ENCODE measurements at regions not wholly inside any gene's neighbourhood (a gene's known extent, or its start where the extent isn't known, plus 50 kb on each side); places are given as distances from the start of the nearest gene placed in this dataset.

- Histone ChIP-seq H3K27me3 (replicated peaks in 1 of 4; ENCODE audit: control extremely low read depth in 1 of 4, control insufficient read depth in 3 of 4, insufficient read depth in 4 of 4, low read length in 3 of 4) (no peaks in the 10 kb centered on the region), H3K36me3 (replicated peaks in 1 of 2; ENCODE audit: control extremely low read depth in 1 of 2, control insufficient read depth in 1 of 2, extremely low read depth in 1 of 2, insufficient read depth in 2 of 2, low read length in 1 of 2) (no peaks in the 10 kb centered on the region), H3K9me3 (ENCODE audit: control extremely low read depth in 1 of 3, control insufficient read depth in 2 of 3, insufficient read depth in 1 of 3, low read length in 2 of 3) (no peaks in the 10 kb centered on the region), H3K4me3 (ENCODE audit: control extremely low read depth in 1 of 5, extremely low read depth in 1 of 5, insufficient read depth in 1 of 5, low read depth in 2 of 5, low read length in 4 of 5) (no peak overlapping the region), H3K4me2 (replicated peaks; ENCODE audit: low read depth, low read length, poor library complexity, severe bottlenecking) (no peak overlapping the region), H3K27ac (ENCODE audit: low read length in 2 of 2) (no peak overlapping the region), H3K4me1 (ENCODE audit: control insufficient read depth in 2 of 2, insufficient read depth in 2 of 2, low read length in 2 of 2) (no peaks in the 10 kb centered on the region), H4K20me1 (ENCODE audit: control insufficient read depth, insufficient read depth, low read length, poor library complexity, severe bottlenecking) (no peaks in the 10 kb centered on the region), H3K9ac (ENCODE audit: low read length) (no peak overlapping the region), H3K79me2 (ENCODE audit: control insufficient read depth, insufficient read depth, low read length) (no peaks in the 10 kb centered on the region), H2AFZ (ENCODE audit: insufficient read depth, low read depth, low read length, poor library complexity, severe bottlenecking) (no peak overlapping the region)
- Mint-ChIP-seq H3K4me3 (no peak overlapping the region), H3K9me3 (ENCODE audit: insufficient read depth) (no peaks in the 10 kb centered on the region), H3K27ac (no peak overlapping the region), H3K27me3 (no peaks in the 10 kb centered on the region), H3K4me1 (no peaks in the 10 kb centered on the region)
- WGBS (ENCODE audit: insufficient coverage): no CpG with 5 or more reads among the region's 1 CpG
- CTCF ChIA-PET: no interaction called here
- TF ChIP-seq EZH2 (IDR thresholded peaks at IDR 0.05; ENCODE audit: borderline replicate concordance, insufficient read depth, low read depth, low read length, poor library complexity, severe bottlenecking) (no peak), CTCF (IDR thresholded peaks at IDR 0.05) (no peak)
- ATAC-seq (ENCODE audit: low read depth) (no peak), DNase-seq (no peak)
- intact Hi-C loops (cut with micrococcal nuclease): no loop called here
- POLR2A ChIA-PET: no interaction called here
These were observed 507.7 kb upstream of the PRMT6 start for GRCh38 chr1:106548726-106549125.

- ChIA-PET POLR2A (no interaction called here), CTCF (no interaction called here)
- H3K27ac ChIP-seq (ENCODE audit: low read length in 2 of 2): no peak overlapping the region
- intact Hi-C loops (cut with micrococcal nuclease): no loop called here
- no peaks in the 10 kb centered on the region for H3K4me1 Mint-ChIP-seq
- no peaks in the 10 kb centered on the region for H3K36me3 ChIP-seq (replicated peaks in 1 of 2; ENCODE audit: control extremely low read depth in 1 of 2, control insufficient read depth in 1 of 2, extremely low read depth in 1 of 2, insufficient read depth in 2 of 2, low read length in 1 of 2)
- H3K27me3 ChIP-seq (replicated peaks in 1 of 4; ENCODE audit: control extremely low read depth in 1 of 4, control insufficient read depth in 3 of 4, insufficient read depth in 4 of 4, low read length in 3 of 4): no peaks in the 10 kb centered on the region
- H3K9me3 Mint-ChIP-seq (ENCODE audit: insufficient read depth): peaks cover 2% of the 10 kb centered on the region
- H3K27ac Mint-ChIP-seq: no peak overlapping the region
- no peaks in the 10 kb centered on the region for H4K20me1 ChIP-seq (ENCODE audit: control insufficient read depth, insufficient read depth, low read length, poor library complexity, severe bottlenecking)
- no peak for ATAC-seq (ENCODE audit: low read depth)
- TF ChIP-seq EZH2 (IDR thresholded peaks at IDR 0.05; ENCODE audit: borderline replicate concordance, insufficient read depth, low read depth, low read length, poor library complexity, severe bottlenecking) (no peak), CTCF (IDR thresholded peaks at IDR 0.05) (no peak)
- H3K4me1 ChIP-seq (ENCODE audit: control insufficient read depth in 2 of 2, insufficient read depth in 2 of 2, low read length in 2 of 2): no peaks in the 10 kb centered on the region
- no peak overlapping the region for H3K4me3 Mint-ChIP-seq
- no peak overlapping the region for H3K4me3 ChIP-seq (ENCODE audit: control extremely low read depth in 1 of 5, extremely low read depth in 1 of 5, insufficient read depth in 1 of 5, low read depth in 2 of 5, low read length in 4 of 5)
- no peak for DNase-seq
- no peak overlapping the region for H2AFZ ChIP-seq (ENCODE audit: insufficient read depth, low read depth, low read length, poor library complexity, severe bottlenecking)
- H3K9ac ChIP-seq (ENCODE audit: low read length): no peak overlapping the region
- no peaks in the 10 kb centered on the region for H3K79me2 ChIP-seq (ENCODE audit: control insufficient read depth, insufficient read depth, low read length)
- no peaks in the 10 kb centered on the region for H3K27me3 Mint-ChIP-seq
- no peak overlapping the region for H3K4me2 ChIP-seq (replicated peaks; ENCODE audit: low read depth, low read length, poor library complexity, severe bottlenecking)
- no peaks in the 10 kb centered on the region for H3K9me3 ChIP-seq (ENCODE audit: control extremely low read depth in 1 of 3, control insufficient read depth in 2 of 3, insufficient read depth in 1 of 3, low read length in 2 of 3)
These were observed 502.2 kb upstream of the PRMT6 start for GRCh38 chr1:106554294-106554693.
